ENCODE measurements at regions not wholly inside any gene's neighbourhood (a gene's known extent, or its start where the extent isn't known, plus 50 kb on each side); places are given as distances from the start of the nearest gene placed in this dataset.

DNA sequence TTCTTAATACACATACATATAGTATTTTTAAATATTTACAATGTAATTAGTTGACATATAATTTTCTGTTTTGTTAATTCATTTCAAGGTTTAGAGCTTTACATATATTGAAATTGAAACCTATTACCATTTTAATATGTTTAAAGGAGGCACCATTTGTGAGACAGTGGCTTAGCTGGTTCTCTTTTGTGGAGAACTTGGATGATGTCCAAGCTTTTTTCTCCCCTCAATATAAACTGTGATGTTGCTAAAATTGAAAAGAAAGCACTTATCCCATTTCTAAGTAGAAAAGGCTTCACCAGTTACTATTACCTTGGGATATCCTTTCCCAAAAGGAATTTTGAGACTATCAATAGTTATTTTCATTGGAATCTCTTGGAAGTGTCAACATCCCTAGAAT, 707.2 kb downstream of the NTRK3 start:
- TF ChIP-seq CTCF (IDR thresholded peaks at IDR 0.05) (no peak), POLR2A (IDR thresholded peaks at IDR 0.05) (no peak)

All from body of pancreas (tissue), 4 donors.